Caco-2 (cell line): ENCODE measurements at regions not wholly inside any gene's neighbourhood (a gene's known extent, or its start where the extent isn't known, plus 50 kb on each side); places are given as distances from the start of the nearest gene placed in this dataset.

ENCODE experiments used
- BruUV-seq: library from RNA; stranded (reverse); fragments of 400-500 nt; replicated peaks from 2 replicates; lab custom pipeline; 2021; lab: Mats Ljungman, UMichigan
- CTCF ChIA-PET: fragments of 300-600 bp; sonication (Branson Sonifier 250); formaldehyde crosslinking; loops from one replicate; lab custom pipeline; 2022; ENCODE audit warnings: antibody characterized with exemption; lab: Charles Lee
- POLR2A ChIA-PET: fragments of 300-600 bp; sonication (Branson Sonifier 250); formaldehyde crosslinking; loops from one replicate; lab custom pipeline; 2022; ENCODE audit warnings: antibody characterized with exemption; lab: Charles Lee
- DNase-seq, 2 experiments: peaks; one replicate each; pipeline versions ENCODE4 v3.0.0 to v3.0.0-alpha.2; 2020 to 2022
- H3K27me3 ChIP-seq: replicated peaks from 2 replicates; pipeline ENCODE4 v1.6.0; 2011; ENCODE audit warnings: low read length; ENCODE audit not compliant: control insufficient read depth, insufficient read depth
- H3K36me3 ChIP-seq: 2 replicates; pipeline ENCODE4 v1.5.1; 2011; ENCODE audit warnings: low read length; ENCODE audit not compliant: control insufficient read depth, insufficient read depth
- H3K4me1 ChIP-seq: fragments of 250-450 bp; sonication (Bioruptor Pico); 2 replicates; pipeline ENCODE4 v1.5.1; 2020; ENCODE audit warnings: mild to moderate bottlenecking
- H3K4me3 ChIP-seq: 2 replicates; pipeline ENCODE4 v1.5.1; 2011; ENCODE audit warnings: low read depth, mild to moderate bottlenecking, control low read depth, low read length
- H3K9me3 ChIP-seq: fragments of 250-450 bp; sonication (Bioruptor Pico); 2 replicates; pipeline ENCODE4 v1.5.1; 2020; ENCODE audit warnings: mild to moderate bottlenecking, moderate library complexity
- H3K27ac Mint-ChIP-seq: one replicate; pipeline ENCODE4 v1.8.0; 2022; ENCODE audit warnings: mixed read lengths; ENCODE audit not compliant: unreplicated experiment
- H3K27me3 Mint-ChIP-seq: one replicate; pipeline ENCODE4 v1.8.0; 2022; ENCODE audit warnings: mixed read lengths; ENCODE audit not compliant: insufficient read depth, unreplicated experiment
- H3K36me3 Mint-ChIP-seq: one replicate; pipeline ENCODE4 v1.8.0; 2022; ENCODE audit warnings: mild to moderate bottlenecking, mixed read lengths; ENCODE audit not compliant: insufficient read depth, unreplicated experiment
- H3K4me1 Mint-ChIP-seq: one replicate; pipeline ENCODE4 v1.8.0; 2022; ENCODE audit warnings: low read depth, mixed read lengths; ENCODE audit not compliant: unreplicated experiment
- H3K4me3 Mint-ChIP-seq: one replicate; pipeline ENCODE4 v1.8.0; 2022; ENCODE audit warnings: mild to moderate bottlenecking, moderate library complexity, mixed read lengths; ENCODE audit not compliant: unreplicated experiment
- H3K9me3 Mint-ChIP-seq: one replicate; pipeline ENCODE4 v1.8.0; 2022; ENCODE audit warnings: mixed read lengths; ENCODE audit not compliant: unreplicated experiment
- CTCF ChIP-seq, 2 experiments: fragments of 200-600 bp in 1 of 2; IDR thresholded peaks; 1 replicate in 1 of 2; 2 replicates in 1 of 2; pipeline versions ENCODE4 v1.5.1 to v1.8.0; 2011 to 2022; ENCODE audit warnings: antibody characterized with exemption in 1 of 2, control low read depth in 1 of 2, inconsistent platforms in 1 of 2, low read depth in 1 of 2, low read length in 1 of 2, mild to moderate bottlenecking in 1 of 2, moderate library complexity in 1 of 2; ENCODE audit not compliant: insufficient read depth in 1 of 2, severe bottlenecking in 1 of 2, unreplicated experiment in 1 of 2
- intact Hi-C: fragments of 100-400 bp; cut with micrococcal nuclease; formaldehyde crosslinking; loops from one replicate; pipeline ENCODE4 v1.10.0; 2022; ENCODE audit not compliant: unreplicated experiment

GRCh38 chr17:12410717-12411116, 255.0 kb upstream of the MYOCD start:
- intact Hi-C loops = no loop called here

GRCh38 chr17:12415031-12415430, 250.7 kb upstream of the MYOCD start:
- Mint-ChIP-seq H3K9me3 (no peaks in the 10 kb centered on the region), H3K4me1 (no peaks in the 10 kb centered on the region), H3K27me3 (no peaks in the 10 kb centered on the region), H3K36me3 (no peaks in the 10 kb centered on the region), H3K27ac (no peak overlapping the region), H3K4me3 (no peak overlapping the region)
- Histone ChIP-seq H3K4me3 (no peak overlapping the region), H3K4me1 (no peaks in the 10 kb centered on the region), H3K36me3 (no peaks in the 10 kb centered on the region), H3K27me3 (no peaks in the 10 kb centered on the region), H3K9me3 (no peaks in the 10 kb centered on the region)
- no TSS peak for BruUV-seq
- no peak for TF ChIP-seq CTCF (IDR thresholded peaks at IDR 0.05; ENCODE audit: insufficient read depth in 1 of 2, low read depth in 1 of 2, low read length in 1 of 2, severe bottlenecking in 1 of 2, unreplicated experiment in 1 of 2)
- DNase-seq = no peak
- intact Hi-C loops = no loop called here
- ChIA-PET CTCF (no interaction called here), POLR2A (no interaction called here)

More at GRCh38 chr17:12410717-12411116, 255.0 kb upstream of the MYOCD start:
- Mint-ChIP-seq H3K4me3 (no peak overlapping the region), H3K36me3 (no peaks in the 10 kb centered on the region), H3K27me3 (no peaks in the 10 kb centered on the region), H3K27ac (no peak overlapping the region), H3K4me1 (no peaks in the 10 kb centered on the region), H3K9me3 (no peaks in the 10 kb centered on the region)
- Histone ChIP-seq H3K9me3 (no peaks in the 10 kb centered on the region), H3K4me1 (no peaks in the 10 kb centered on the region), H3K36me3 (no peaks in the 10 kb centered on the region), H3K4me3 (no peak overlapping the region), H3K27me3 (no peaks in the 10 kb centered on the region)
- DNase-seq = no peak
- ChIA-PET POLR2A (no interaction called here), CTCF (no interaction called here)
- no peak for TF ChIP-seq CTCF (IDR thresholded peaks at IDR 0.05; ENCODE audit: insufficient read depth in 1 of 2, low read depth in 1 of 2, low read length in 1 of 2, severe bottlenecking in 1 of 2, unreplicated experiment in 1 of 2)
- no TSS peak for BruUV-seq

- Mint-ChIP-seq H3K4me1 (no peaks in the 10 kb centered on the region), H3K4me3 (no peak overlapping the region)
Measured at GRCh38 chr17:12421077-12421476, 244.6 kb upstream of the MYOCD start.

More at GRCh38 chr17:12421077-12421476, 244.6 kb upstream of the MYOCD start:
- Histone ChIP-seq H3K9me3 (no peaks in the 10 kb centered on the region), H3K4me3 (no peak overlapping the region), H3K4me1 (no peaks in the 10 kb centered on the region), H3K36me3 (no peaks in the 10 kb centered on the region), H3K27me3 (no peaks in the 10 kb centered on the region)
- ChIA-PET CTCF (no interaction called here), POLR2A (no interaction called here)
- no peak overlapping the region for H3K27ac Mint-ChIP-seq
- intact Hi-C loops = no loop called here
- DNase-seq = no peak
- no peak for TF ChIP-seq CTCF (IDR thresholded peaks at IDR 0.05; ENCODE audit: insufficient read depth in 1 of 2, low read depth in 1 of 2, low read length in 1 of 2, severe bottlenecking in 1 of 2, unreplicated experiment in 1 of 2)
- no peaks in the 10 kb centered on the region for H3K9me3 Mint-ChIP-seq
- no peaks in the 10 kb centered on the region for H3K36me3 Mint-ChIP-seq
- BruUV-seq = no TSS peak
- H3K27me3 Mint-ChIP-seq = no peaks in the 10 kb centered on the region
